ACC112 (cell line): ENCODE measurements at regions not wholly inside any gene's neighbourhood (a gene's known extent, or its start where the extent isn't known, plus 50 kb on each side); places are given as distances from the start of the nearest gene placed in this dataset.

Experiments used
- H2AFZ ChIP-seq: fragments of 200-600 bp; sonication (generic); one replicate; pipeline ENCODE4 v1.6.0; 2017; ENCODE audit warnings: antibody characterized with exemption, low read length; ENCODE audit not compliant: unreplicated experiment
- H3K27ac ChIP-seq: fragments of 200-600 bp; sonication (generic); 2 replicates; pipeline ENCODE4 v1.5.1; 2014; ENCODE audit warnings: low read depth, mild to moderate bottlenecking, antibody characterized with exemption, low read length, moderate library complexity
- H3K27me3 ChIP-seq: fragments of 200-600 bp; sonication (generic); 2 replicates; pipeline ENCODE4 v1.6.1; 2014; ENCODE audit warnings: mild to moderate bottlenecking, antibody characterized with exemption, low read length, moderate library complexity, mixed read lengths; ENCODE audit not compliant: insufficient read depth
- H3K36me3 ChIP-seq: fragments of 200-600 bp; sonication (generic); 2 replicates; pipeline ENCODE4 v1.6.1; 2016; ENCODE audit warnings: mild to moderate bottlenecking, antibody characterized with exemption, low read length, moderate library complexity, mixed read lengths; ENCODE audit not compliant: insufficient read depth
- H3K4me1 ChIP-seq: fragments of 200-600 bp; sonication (generic); one replicate; pipeline ENCODE4 v1.6.1; 2016; ENCODE audit warnings: low read length, mixed read lengths; ENCODE audit not compliant: insufficient read depth, unreplicated experiment, control insufficient read depth
- H3K4me3 ChIP-seq: fragments of 200-600 bp; sonication (generic); 2 replicates; pipeline ENCODE4 v1.5.1; 2014; ENCODE audit warnings: mild to moderate bottlenecking, low read depth, low read length
- H3K79me2 ChIP-seq: fragments of 200-600 bp; sonication (generic); one replicate; pipeline ENCODE4 v1.6.0; 2016; ENCODE audit warnings: low read length; ENCODE audit not compliant: control insufficient read depth, unreplicated experiment, insufficient read depth

GRCh38 chr3:95459706-95460105 is 1354.7 kb upstream of the EPHA6 start:
- Histone ChIP-seq H3K27ac (no peak overlapping the region), H2AFZ (no peak overlapping the region), H3K36me3 (no peaks in the 10 kb centered on the region), H3K27me3 (no peaks in the 10 kb centered on the region), H3K4me1 (no peaks in the 10 kb centered on the region), H3K79me2 (no peaks in the 10 kb centered on the region), H3K4me3 (no peak overlapping the region)

GRCh38 chr3:95460274-95460673 is 1354.1 kb upstream of the EPHA6 start:
- Histone ChIP-seq H3K27me3 (no peaks in the 10 kb centered on the region), H3K27ac (no peak overlapping the region), H2AFZ (no peak overlapping the region), H3K79me2 (no peaks in the 10 kb centered on the region), H3K4me3 (no peak overlapping the region), H3K4me1 (no peaks in the 10 kb centered on the region), H3K36me3 (no peaks in the 10 kb centered on the region)

- Histone ChIP-seq H2AFZ (no peak overlapping the region), H3K4me3 (no peak overlapping the region), H3K27ac (no peak overlapping the region), H3K79me2 (no peaks in the 10 kb centered on the region), H3K27me3 (no peaks in the 10 kb centered on the region), H3K36me3 (no peaks in the 10 kb centered on the region), H3K4me1 (no peaks in the 10 kb centered on the region)
These were observed 1352.2 kb upstream of the EPHA6 start for GRCh38 chr3:95462161-95462560.

- H3K4me1 ChIP-seq: no peaks in the 10 kb centered on the region
- no peak overlapping the region for H3K4me3 ChIP-seq
- H3K27ac ChIP-seq: no peak overlapping the region
- no peaks in the 10 kb centered on the region for H3K27me3 ChIP-seq
- H2AFZ ChIP-seq: no peak overlapping the region
- no peaks in the 10 kb centered on the region for H3K79me2 ChIP-seq
- H3K36me3 ChIP-seq: no peaks in the 10 kb centered on the region
These were observed 1350.0 kb upstream of the EPHA6 start for GRCh38 chr3:95464346-95464745.

- Histone ChIP-seq H3K36me3 (no peaks in the 10 kb centered on the region), H2AFZ (no peak overlapping the region), H3K79me2 (no peaks in the 10 kb centered on the region), H3K27me3 (no peaks in the 10 kb centered on the region), H3K4me1 (no peaks in the 10 kb centered on the region), H3K4me3 (no peak overlapping the region), H3K27ac (no peak overlapping the region)
These were observed 1346.1 kb upstream of the EPHA6 start for GRCh38 chr3:95468331-95468730.

GRCh38 chr3:95474338-95474737 is 1340.1 kb upstream of the EPHA6 start:
- Histone ChIP-seq H3K79me2 (no peaks in the 10 kb centered on the region), H3K36me3 (no peaks in the 10 kb centered on the region), H3K27ac (no peak overlapping the region), H3K27me3 (no peaks in the 10 kb centered on the region), H3K4me3 (no peak overlapping the region), H3K4me1 (no peaks in the 10 kb centered on the region), H2AFZ (no peak overlapping the region)

GRCh38 chr3:95476534-95476933 is 1337.9 kb upstream of the EPHA6 start:
- no peaks in the 10 kb centered on the region for H3K27me3 ChIP-seq
- no peaks in the 10 kb centered on the region for H3K4me1 ChIP-seq
- no peak overlapping the region for H2AFZ ChIP-seq
- no peak overlapping the region for H3K27ac ChIP-seq
- no peak overlapping the region for H3K4me3 ChIP-seq
- no peaks in the 10 kb centered on the region for H3K79me2 ChIP-seq
- H3K36me3 ChIP-seq: no peaks in the 10 kb centered on the region

- Histone ChIP-seq H3K4me3 (no peak overlapping the region), H2AFZ (no peak overlapping the region), H3K36me3 (no peaks in the 10 kb centered on the region), H3K79me2 (no peaks in the 10 kb centered on the region), H3K27me3 (no peaks in the 10 kb centered on the region), H3K4me1 (no peaks in the 10 kb centered on the region), H3K27ac (no peak overlapping the region)
These were observed 1308.2 kb upstream of the EPHA6 start for GRCh38 chr3:95506174-95506573.

- H3K27me3 ChIP-seq: no peaks in the 10 kb centered on the region
- no peak overlapping the region for H2AFZ ChIP-seq
- H3K4me3 ChIP-seq: no peak overlapping the region
- no peaks in the 10 kb centered on the region for H3K4me1 ChIP-seq
- H3K79me2 ChIP-seq: no peaks in the 10 kb centered on the region
- no peak overlapping the region for H3K27ac ChIP-seq
- H3K36me3 ChIP-seq: no peaks in the 10 kb centered on the region
These were observed 1306.3 kb upstream of the EPHA6 start for GRCh38 chr3:95508124-95508523.

GRCh38 chr3:95511828-95512227 is 1302.6 kb upstream of the EPHA6 start:
- H3K27me3 ChIP-seq: no peaks in the 10 kb centered on the region
- H3K27ac ChIP-seq: no peak overlapping the region
- no peak overlapping the region for H2AFZ ChIP-seq
- H3K4me3 ChIP-seq: no peak overlapping the region
- H3K4me1 ChIP-seq: no peaks in the 10 kb centered on the region
- no peaks in the 10 kb centered on the region for H3K79me2 ChIP-seq
- H3K36me3 ChIP-seq: no peaks in the 10 kb centered on the region

- H2AFZ ChIP-seq: no peak overlapping the region
- no peak overlapping the region for H3K4me3 ChIP-seq
- no peaks in the 10 kb centered on the region for H3K79me2 ChIP-seq
- H3K36me3 ChIP-seq: no peaks in the 10 kb centered on the region
- no peaks in the 10 kb centered on the region for H3K4me1 ChIP-seq
- H3K27ac ChIP-seq: no peak overlapping the region
- H3K27me3 ChIP-seq: no peaks in the 10 kb centered on the region
These were observed 1300.1 kb upstream of the EPHA6 start for GRCh38 chr3:95514260-95514659.

- H3K4me3 ChIP-seq: no peak overlapping the region
- H3K27me3 ChIP-seq: no peaks in the 10 kb centered on the region
- H3K4me1 ChIP-seq: no peaks in the 10 kb centered on the region
- H2AFZ ChIP-seq: no peak overlapping the region
- no peaks in the 10 kb centered on the region for H3K79me2 ChIP-seq
- H3K36me3 ChIP-seq: no peaks in the 10 kb centered on the region
- no peak overlapping the region for H3K27ac ChIP-seq
These were observed 1293.0 kb upstream of the EPHA6 start for GRCh38 chr3:95521396-95521795.
